NCI-H345 treated with DMSO at 0.1 percent for 48 hours (cell line): ENCODE measurements at regions not wholly inside any gene's neighbourhood (a gene's known extent, or its start where the extent isn't known, plus 50 kb on each side); places are given as distances from the start of the nearest gene placed in this dataset.
"Not testable (repeated sequence)": the region's sequence is repeated elsewhere in the genome, so short reads cannot be mapped to it uniquely, and the experiment has no call there.

Experiments used
- DNase-seq: peaks from one replicate; lab custom pipeline; 2025; ENCODE audit not compliant: unreplicated experiment; lab: John Stamatoyannopoulos, UW

- no peak for DNase-seq
These were observed 156.9 kb upstream of the FER start for GRCh38 chr5:108590799-108591198.

- no peak for DNase-seq
These were observed 159.4 kb upstream of the FER start for GRCh38 chr5:108588323-108588722.

GRCh38 chr5:108587821-108588220, 159.9 kb upstream of the FER start:
- no peak for DNase-seq

- DNase-seq, result no peak
These were observed 166.7 kb upstream of the FER start for GRCh38 chr5:108581026-108581425.

GRCh38 chr5:108579236-108579635, 168.5 kb upstream of the FER start:
- DNase-seq, result no peak

GRCh38 chr5:108578791-108579190, 168.9 kb upstream of the FER start:
- DNase-seq, result no peak

- no peak for DNase-seq
These were observed 180.3 kb upstream of the FER start for GRCh38 chr5:108567429-108567828.

- DNase-seq, result no peak
These were observed 182.5 kb upstream of the FBXL17 start for GRCh38 chr5:108564441-108564840.

- DNase-seq, result no peak
These were observed 180.2 kb upstream of the FBXL17 start for GRCh38 chr5:108562205-108562454.

GRCh38 chr5:108561416-108562204, 179.7 kb upstream of the FBXL17 start:
- no peak for DNase-seq

GRCh38 chr5:108560581-108560980, 178.7 kb upstream of the FBXL17 start:
- no peak for DNase-seq

GRCh38 chr5:108560166-108560565, 178.3 kb upstream of the FBXL17 start:
- no peak for DNase-seq

GRCh38 chr5:108558840-108559239, 176.9 kb upstream of the FBXL17 start:
- not testable (repeated sequence) for DNase-seq

- not testable (repeated sequence) for DNase-seq
These were observed 176.2 kb upstream of the FBXL17 start for GRCh38 chr5:108558142-108558541.

- no peak for DNase-seq
These were observed 175.8 kb upstream of the FBXL17 start for GRCh38 chr5:108557686-108558085.

GRCh38 chr5:108556441-108557145, 174.7 kb upstream of the FBXL17 start:
- no peak for DNase-seq

GRCh38 chr5:108548684-108549596, 167.0 kb upstream of the FBXL17 start:
- peak; percentile 33 for DNase-seq

GRCh38 chr5:108546939-108547338, 165.0 kb upstream of the FBXL17 start:
- DNase-seq, result no peak

- no peak for DNase-seq
These were observed 163.4 kb upstream of the FBXL17 start for GRCh38 chr5:108545301-108545700.

GRCh38 chr5:108543486-108543885, 161.6 kb upstream of the FBXL17 start:
- no peak for DNase-seq

GRCh38 chr5:108541836-108542235, 159.9 kb upstream of the FBXL17 start:
- DNase-seq, result no peak

- DNase-seq, result no peak
These were observed 154.4 kb upstream of the FBXL17 start for GRCh38 chr5:108536321-108536720.
